Prostate gland (tissue), 2 donors: ENCODE measurements at regions not wholly inside any gene's neighbourhood (a gene's known extent, or its start where the extent isn't known, plus 50 kb on each side); places are given as distances from the start of the nearest gene placed in this dataset.

Experiments used
- DNase-seq: peaks from one replicate; pipeline ENCODE4 v3.0.0-alpha.2; 2019; ENCODE audit warnings: low spot score
- H3K27ac ChIP-seq, 2 donors: fragments of 200-600 bp; sonication (generic); 2 replicates each; pipeline ENCODE4 v1.5.1; 2017 to 2019
- H3K27me3 ChIP-seq: fragments of 200-600 bp; sonication (generic); replicated peaks from 2 replicates; pipeline ENCODE4 v1.5.1; 2019; ENCODE audit not compliant: insufficient read depth
- H3K36me3 ChIP-seq, 2 donors: fragments of 200-600 bp; sonication (generic); 1 replicate in 1 of 2; 2 replicates in 1 of 2; pipeline versions ENCODE4 v1.5.1 to v1.8.1; 2017 to 2019
- H3K4me1 ChIP-seq: fragments of 200-600 bp; sonication (generic); replicated peaks from 2 replicates; pipeline ENCODE4 v1.5.1; 2019
- H3K4me3 ChIP-seq, 2 donors: fragments of 200-600 bp; sonication (generic); 2 replicates each; pipeline ENCODE4 v1.5.1; 2017 to 2019
- H3K9me3 ChIP-seq: fragments of 200-600 bp; sonication (generic); 2 replicates; pipeline ENCODE4 v1.5.1; 2017
- POLR2A ChIP-seq: fragments of 450-650 bp; IDR thresholded peaks from one replicate; pipeline ENCODE4 v1.6.1; 2016; ENCODE audit warnings: antibody characterized with exemption, mild to moderate bottlenecking
- POLR2AphosphoS5 ChIP-seq: sonication (generic); formaldehyde crosslinking; IDR thresholded peaks from one replicate; pipeline ENCODE4 v1.6.1; 2017; ENCODE audit warnings: antibody characterized with exemption
- WGBS: methylation state at CpG from one replicate; pipeline ENCODE4 v1.1.5; 2018; 5-methylcytosine and 5-hydroxymethylcytosine counted together
- intact Hi-C: fragments of 100-400 bp; cut with DNase I; formaldehyde crosslinking; loops from one replicate; pipeline ENCODE4 v1.14.2; 2022
- TF ChIP-seq, protein P1 (sequence below), 4 experiments: fragments of 200-600 bp in 2 of 4; fragments of 450-650 bp in 2 of 4; sonication (generic) in 2 of 4; IDR thresholded peaks; 1 replicate in 3 of 4; 2 replicates in 1 of 4; pipeline ENCODE4 v1.5.1; 2016 to 2019; ENCODE audit warnings: antibody characterized with exemption in 4 of 4, mild to moderate bottlenecking in 2 of 4, moderate library complexity in 2 of 4

GRCh38 chr2:198706476-198707082, 751.2 kb downstream of the SATB2 start:
- WGBS, result 3% methylated on average over 1 of the region's 1 CpG
- no peaks in the 10 kb centered on the region for H3K36me3 ChIP-seq
- H3K27me3 ChIP-seq, result no peaks in the 10 kb centered on the region
- intact Hi-C loops, result no loop called here
- no peaks in the 10 kb centered on the region for H3K9me3 ChIP-seq
- H3K27ac ChIP-seq, result no peak overlapping the region
- DNase-seq, result no peak
- H3K4me3 ChIP-seq, result no peak overlapping the region
- no peaks in the 10 kb centered on the region for H3K4me1 ChIP-seq
- no peak for TF ChIP-seq POLR2A
- TF ChIP-seq POLR2AphosphoS5, result no peak
- TF ChIP-seq, protein P1, sequence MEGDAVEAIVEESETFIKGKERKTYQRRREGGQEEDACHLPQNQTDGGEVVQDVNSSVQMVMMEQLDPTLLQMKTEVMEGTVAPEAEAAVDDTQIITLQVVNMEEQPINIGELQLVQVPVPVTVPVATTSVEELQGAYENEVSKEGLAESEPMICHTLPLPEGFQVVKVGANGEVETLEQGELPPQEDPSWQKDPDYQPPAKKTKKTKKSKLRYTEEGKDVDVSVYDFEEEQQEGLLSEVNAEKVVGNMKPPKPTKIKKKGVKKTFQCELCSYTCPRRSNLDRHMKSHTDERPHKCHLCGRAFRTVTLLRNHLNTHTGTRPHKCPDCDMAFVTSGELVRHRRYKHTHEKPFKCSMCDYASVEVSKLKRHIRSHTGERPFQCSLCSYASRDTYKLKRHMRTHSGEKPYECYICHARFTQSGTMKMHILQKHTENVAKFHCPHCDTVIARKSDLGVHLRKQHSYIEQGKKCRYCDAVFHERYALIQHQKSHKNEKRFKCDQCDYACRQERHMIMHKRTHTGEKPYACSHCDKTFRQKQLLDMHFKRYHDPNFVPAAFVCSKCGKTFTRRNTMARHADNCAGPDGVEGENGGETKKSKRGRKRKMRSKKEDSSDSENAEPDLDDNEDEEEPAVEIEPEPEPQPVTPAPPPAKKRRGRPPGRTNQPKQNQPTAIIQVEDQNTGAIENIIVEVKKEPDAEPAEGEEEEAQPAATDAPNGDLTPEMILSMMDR (IDR thresholded peaks at IDR 0.05), result no peak

GRCh38 chr2:198703281-198703680, 754.5 kb downstream of the SATB2 start:
- intact Hi-C loops, result no loop called here
- no peak for TF ChIP-seq POLR2AphosphoS5

GRCh38 chr2:198702796-198703195, 754.9 kb downstream of the SATB2 start:
- no peak for TF ChIP-seq POLR2AphosphoS5
- no peak for TF ChIP-seq POLR2A
- TF ChIP-seq, protein P1 (IDR thresholded peaks at IDR 0.05), result no peak
- H3K9me3 ChIP-seq, result no peaks in the 10 kb centered on the region
- no peak overlapping the region for H3K4me3 ChIP-seq
- H3K27me3 ChIP-seq, result no peaks in the 10 kb centered on the region
- H3K27ac ChIP-seq, result no peak overlapping the region
- intact Hi-C loops, result no loop called here
- no peaks in the 10 kb centered on the region for H3K4me1 ChIP-seq
- no peak for DNase-seq
- no peaks in the 10 kb centered on the region for H3K36me3 ChIP-seq

More at GRCh38 chr2:198703281-198703680, 754.5 kb downstream of the SATB2 start:
- Histone ChIP-seq H3K4me3 (no peak overlapping the region), H3K9me3 (no peaks in the 10 kb centered on the region), H3K27me3 (no peaks in the 10 kb centered on the region), H3K27ac (no peak overlapping the region), H3K36me3 (no peaks in the 10 kb centered on the region), H3K4me1 (no peaks in the 10 kb centered on the region)
- no peak for DNase-seq

- TF ChIP-seq, protein P1 (IDR thresholded peaks at IDR 0.05), result no peak
- no peak for TF ChIP-seq POLR2A
- no peak for TF ChIP-seq POLR2AphosphoS5
- intact Hi-C loops, result no loop called here
- Histone ChIP-seq H3K4me3 (no peak overlapping the region), H3K4me1 (no peaks in the 10 kb centered on the region), H3K9me3 (no peaks in the 10 kb centered on the region), H3K36me3 (no peaks in the 10 kb centered on the region), H3K27ac (no peak overlapping the region), H3K27me3 (no peaks in the 10 kb centered on the region)
- WGBS, result 97% methylated on average over 1 of the region's 1 CpG
- no peak for DNase-seq
These were observed 756.3 kb downstream of the SATB2 start for GRCh38 chr2:198701481-198701880.

- intact Hi-C loops, result no loop called here
- no peaks in the 10 kb centered on the region for H3K4me1 ChIP-seq
- WGBS, result 91% methylated on average over 1 of the region's 1 CpG
- H3K27ac ChIP-seq, result no peak overlapping the region
- H3K36me3 ChIP-seq, result no peaks in the 10 kb centered on the region
- no peaks in the 10 kb centered on the region for H3K9me3 ChIP-seq
- no peaks in the 10 kb centered on the region for H3K27me3 ChIP-seq
- DNase-seq, result no peak
- H3K4me3 ChIP-seq, result no peak overlapping the region
- no peak for TF ChIP-seq POLR2AphosphoS5
- TF ChIP-seq, protein P1 (IDR thresholded peaks at IDR 0.05), result no peak
- no peak for TF ChIP-seq POLR2A
These were observed 757.4 kb downstream of the SATB2 start for GRCh38 chr2:198700319-198700718.
